Neuronal stem cell (in vitro differentiated cells): ENCODE measurements at regions not wholly inside any gene's neighbourhood (a gene's known extent, or its start where the extent isn't known, plus 50 kb on each side); places are given as distances from the start of the nearest gene placed in this dataset.
A peak's percentile ranks its signal among the peaks of the same experiment; 100 is the strongest.

Experiments
- DNase-seq: peaks from one replicate; pipeline ENCODE4 v3.0.0-alpha.2; 2013; ENCODE audit warnings: low spot score
- H2AFZ ChIP-seq: one replicate; pipeline ENCODE4 v1.6.1; 2013; ENCODE audit warnings: mild to moderate bottlenecking, low read length, inconsistent platforms
- H2AK5ac ChIP-seq: 2 replicates; pipeline ENCODE4 v1.6.1; 2013; ENCODE audit warnings: low read depth, mild to moderate bottlenecking, inconsistent platforms, low read length, moderate library complexity, mixed read lengths
- H2BK120ac ChIP-seq: 2 replicates; pipeline ENCODE4 v1.6.1; 2013; ENCODE audit warnings: low read depth, mild to moderate bottlenecking, inconsistent platforms, low read length, moderate library complexity, mixed read lengths
- H2BK12ac ChIP-seq: one replicate; pipeline ENCODE4 v1.6.1; 2013; ENCODE audit warnings: low read length, inconsistent platforms
- H2BK15ac ChIP-seq: 2 replicates; pipeline ENCODE4 v1.6.1; 2013; ENCODE audit warnings: mild to moderate bottlenecking, low read length, inconsistent platforms, mixed read lengths
- H2BK5ac ChIP-seq: one replicate; pipeline ENCODE4 v1.6.1; 2013; ENCODE audit warnings: inconsistent platforms, mild to moderate bottlenecking, low read length, moderate library complexity
- H3K14ac ChIP-seq: one replicate; pipeline ENCODE4 v1.6.1; 2013; ENCODE audit warnings: low read length, inconsistent platforms
- H3K18ac ChIP-seq: 2 replicates; pipeline ENCODE4 v1.6.1; 2013; ENCODE audit warnings: low read length, inconsistent platforms
- H3K23ac ChIP-seq: 2 replicates; pipeline ENCODE4 v1.6.1; 2013; ENCODE audit warnings: low read depth, mild to moderate bottlenecking, mixed read lengths, low read length, inconsistent platforms; ENCODE audit not compliant: poor library complexity
- H3K27ac ChIP-seq: replicated peaks from 3 replicates; pipeline ENCODE4 v1.5.1; 2013; ENCODE audit warnings: low read length, inconsistent platforms
- H3K27me3 ChIP-seq, 3 experiments: 2 replicates each; pipeline ENCODE4 v1.6.1; 2013; ENCODE audit warnings: low read length in 3 of 3, mild to moderate bottlenecking in 2 of 3, inconsistent platforms in 1 of 3, low read depth in 1 of 3, mixed read lengths in 1 of 3, moderate library complexity in 1 of 3; ENCODE audit not compliant: control insufficient read depth in 3 of 3, insufficient read depth in 3 of 3
- H3K36me3 ChIP-seq, 2 donors: replicated peaks in 1 of 2; 2 replicates each; pipeline ENCODE4 v1.6.1; 2013; ENCODE audit warnings: low read length in 2 of 2; ENCODE audit not compliant: control insufficient read depth in 2 of 2, insufficient read depth in 2 of 2
- H3K4ac ChIP-seq: 2 replicates; pipeline ENCODE4 v1.6.1; 2013; ENCODE audit warnings: inconsistent platforms, mild to moderate bottlenecking, low read length, moderate library complexity
- H3K4me1 ChIP-seq, 2 donors: 1 replicate in 1 of 2; 2 replicates in 1 of 2; pipeline ENCODE4 v1.6.1; 2013; ENCODE audit warnings: low read length in 2 of 2, low read depth in 1 of 2; ENCODE audit not compliant: control insufficient read depth in 2 of 2, insufficient read depth in 1 of 2
- H3K4me2 ChIP-seq: one replicate; pipeline ENCODE4 v1.6.1; 2013; ENCODE audit warnings: mild to moderate bottlenecking, low read length, inconsistent platforms; ENCODE audit not compliant: insufficient read depth, poor library complexity, severe bottlenecking
- H3K4me3 ChIP-seq, 2 donors: 2 replicates each; pipeline ENCODE4 v1.5.1; 2013; ENCODE audit warnings: low read length in 2 of 2, mild to moderate bottlenecking in 2 of 2, inconsistent platforms in 1 of 2, moderate library complexity in 1 of 2
- H3K79me1 ChIP-seq: one replicate; pipeline ENCODE4 v1.6.1; 2013; ENCODE audit warnings: low read depth, mild to moderate bottlenecking, inconsistent platforms, low read length, moderate library complexity
- H3K9ac ChIP-seq: one replicate; pipeline ENCODE4 v1.6.1; 2013; ENCODE audit warnings: mild to moderate bottlenecking, low read depth, low read length, inconsistent platforms; ENCODE audit not compliant: poor library complexity
- H3K9me3 ChIP-seq, 2 donors: replicated peaks in 1 of 2; 2 replicates each; pipeline versions ENCODE3 to v1.6.1; 2013; ENCODE audit warnings: low read length in 2 of 2, mild to moderate bottlenecking in 2 of 2, inconsistent platforms in 1 of 2, low read depth in 1 of 2, mixed read lengths in 1 of 2, moderate library complexity in 1 of 2; ENCODE audit not compliant: control insufficient read depth in 2 of 2, insufficient read depth in 1 of 2
- H4K8ac ChIP-seq: one replicate; pipeline ENCODE4 v1.6.1; 2013; ENCODE audit warnings: low read depth, mild to moderate bottlenecking, inconsistent platforms, low read length, moderate library complexity
- H4K91ac ChIP-seq: one replicate; pipeline ENCODE4 v1.6.1; 2013; ENCODE audit warnings: low read length, low read depth, mild to moderate bottlenecking, inconsistent platforms; ENCODE audit not compliant: poor library complexity
- WGBS, 2 donors: extraction: QIAGEN DNeasy Blood & Tissue Kit; methylation state at CpG; one replicate each; pipeline ENCODE4 v1.1.7; 2013; ENCODE audit warnings: missing lambda C conversion rate in 2 of 2, mixed read lengths in 1 of 2; ENCODE audit not compliant: insufficient read length in 2 of 2, insufficient replicate concordance in 1 of 2; ENCODE audit errors: extremely low coverage in 2 of 2; 5-methylcytosine and 5-hydroxymethylcytosine counted together

DNA sequence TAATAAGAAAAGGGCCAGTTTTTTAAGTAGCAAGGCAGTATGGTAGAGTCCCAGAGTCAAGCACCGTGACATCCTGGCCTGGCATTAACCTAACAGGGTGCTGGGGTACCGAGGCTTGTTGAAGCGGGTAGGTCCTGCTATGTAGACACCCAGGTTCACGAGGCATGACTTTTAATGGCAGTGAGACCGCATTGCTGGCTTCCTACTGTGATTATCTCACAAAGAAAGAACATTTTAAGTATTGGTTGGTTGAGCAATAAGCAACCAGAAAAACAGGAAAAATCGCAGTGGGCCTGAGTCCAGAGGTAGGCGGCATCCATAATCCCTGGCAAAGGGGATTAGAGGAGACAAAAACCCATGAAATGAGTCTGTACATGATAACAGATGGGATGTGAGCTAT, 927.9 kb upstream of the ACVR2A start:
- Histone ChIP-seq H2BK15ac (no peak overlapping the region), H3K4me2 (no peak overlapping the region), H3K27me3 (no peaks in the 10 kb centered on the region), H3K4ac (no peak overlapping the region), H3K36me3 (no peaks in the 10 kb centered on the region), H2BK5ac (no peak overlapping the region), H3K4me1 (no peaks in the 10 kb centered on the region), H3K18ac (no peak overlapping the region), H3K23ac (no peak overlapping the region), H3K4me3 (no peak overlapping the region), H2AK5ac (no peak overlapping the region), H3K27ac (no peak overlapping the region), H3K9me3 (peaks cover 0 to 2% of the 10 kb centered on the region in 2 donors), H3K14ac (no peak overlapping the region), H4K91ac (no peak overlapping the region), H3K79me1 (no peaks in the 10 kb centered on the region), H2BK12ac (no peak overlapping the region), H4K8ac (no peak overlapping the region), H2BK120ac (no peak overlapping the region), H2AFZ (no peak overlapping the region), H3K9ac (no peak overlapping the region)
- no CpG with 5 or more reads among the region's 7 CpGs for WGBS, 2 donors
- no peak for DNase-seq

DNA sequence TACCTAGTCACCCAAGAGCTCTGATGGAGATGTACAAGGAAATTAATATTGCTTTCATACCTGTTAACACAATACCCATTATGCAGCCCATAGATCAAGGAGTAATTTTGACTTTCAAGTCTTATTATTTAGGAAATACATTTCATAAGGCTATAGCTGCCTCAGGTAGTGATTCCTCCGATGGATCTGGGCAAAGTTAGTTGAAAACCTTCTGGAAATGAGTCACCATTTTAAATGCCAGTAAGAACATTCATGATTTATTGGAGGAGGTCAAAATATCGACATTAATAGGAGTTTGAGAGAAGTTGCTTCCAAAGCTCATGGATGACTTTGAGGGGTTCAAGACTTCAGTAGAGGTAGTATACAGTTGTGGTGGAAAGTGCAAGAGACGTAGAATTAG, 931.4 kb upstream of the ACVR2A start:
- Histone ChIP-seq H3K27me3 (no peaks in the 10 kb centered on the region), H3K9ac (no peak overlapping the region), H3K14ac (no peak overlapping the region), H4K8ac (no peak overlapping the region), H3K4ac (no peak overlapping the region), H3K4me2 (no peak overlapping the region), H3K23ac (no peak overlapping the region), H2AFZ (no peak overlapping the region), H2BK15ac (no peak overlapping the region), H4K91ac (no peak overlapping the region), H3K18ac (no peak overlapping the region), H2BK5ac (no peak overlapping the region), H3K79me1 (no peaks in the 10 kb centered on the region), H3K4me1 (no peaks in the 10 kb centered on the region), H2BK120ac (no peak overlapping the region), H2AK5ac (no peak overlapping the region), H3K27ac (no peak overlapping the region), H3K4me3 (no peak overlapping the region), H2BK12ac (no peak overlapping the region), H3K36me3 (no peaks in the 10 kb centered on the region), H3K9me3 (no peaks in the 10 kb centered on the region)
- WGBS, 2 donors: no CpG with 5 or more reads among the region's 3 CpGs
- DNase-seq: no peak

GRCh38 chr2:146912536-146912935, 932.3 kb upstream of the ACVR2A start:
- Histone ChIP-seq H4K91ac (no peak overlapping the region), H2AFZ (no peak overlapping the region), H2BK15ac (no peak overlapping the region), H3K4me2 (no peak overlapping the region), H3K4me3 (no peak overlapping the region), H3K9me3 (no peaks in the 10 kb centered on the region), H3K23ac (no peak overlapping the region), H3K4me1 (no peaks in the 10 kb centered on the region), H2BK120ac (no peak overlapping the region), H3K14ac (no peak overlapping the region), H3K79me1 (no peaks in the 10 kb centered on the region), H3K27me3 (no peaks in the 10 kb centered on the region), H3K27ac (no peak overlapping the region), H3K18ac (no peak overlapping the region), H2AK5ac (no peak overlapping the region), H2BK5ac (no peak overlapping the region), H3K9ac (no peak overlapping the region), H2BK12ac (no peak overlapping the region), H3K36me3 (no peaks in the 10 kb centered on the region), H4K8ac (no peak overlapping the region), H3K4ac (no peak overlapping the region)
- no CpG with 5 or more reads among the region's 3 CpGs for WGBS, 2 donors
- no peak for DNase-seq

DNA sequence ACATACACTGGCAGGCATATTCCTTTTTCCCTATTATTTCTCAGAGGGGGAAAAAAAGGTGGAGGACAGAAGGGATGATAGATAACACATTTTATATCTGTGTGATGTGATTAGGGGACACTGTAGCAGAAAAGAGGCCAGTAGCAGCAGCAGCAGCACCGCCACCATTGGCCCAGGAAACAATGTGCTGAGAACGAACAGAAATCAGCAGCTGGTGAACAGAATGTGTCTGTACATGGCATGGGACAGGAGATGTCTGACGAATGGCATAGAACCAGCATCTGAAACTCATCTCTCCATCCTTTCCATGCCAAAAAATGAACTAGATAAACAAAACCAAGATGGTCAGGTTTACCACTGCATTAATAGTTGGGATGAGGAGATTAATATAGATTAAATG, 936.1 kb upstream of the ACVR2A start:
- no peak overlapping the region for H3K4me2 ChIP-seq
- H3K4me3 ChIP-seq: no peak overlapping the region
- no peak overlapping the region for H2AK5ac ChIP-seq
- no peaks in the 10 kb centered on the region for H3K36me3 ChIP-seq
- H2BK12ac ChIP-seq: no peak overlapping the region
- H3K14ac ChIP-seq: peak overlapping the region; percentile 63
- no peak overlapping the region for H3K4ac ChIP-seq
- no peak overlapping the region for H2BK120ac ChIP-seq
- H3K9ac ChIP-seq: no peak overlapping the region
- H2BK5ac ChIP-seq: no peak overlapping the region
- no peak overlapping the region for H2AFZ ChIP-seq
- H3K4me1 ChIP-seq: no peaks in the 10 kb centered on the region
- H3K23ac ChIP-seq: no peak overlapping the region
- H3K18ac ChIP-seq: no peak overlapping the region
- no peaks in the 10 kb centered on the region for H3K79me1 ChIP-seq
- no peak for DNase-seq
- peaks cover 0 to 3% (median 0%) of the 10 kb centered on the region in 3 experiments for H3K27me3 ChIP-seq
- H4K8ac ChIP-seq: no peak overlapping the region
- no peak overlapping the region for H2BK15ac ChIP-seq
- H3K27ac ChIP-seq: no peak overlapping the region
- no CpG with 5 or more reads among the region's 3 CpGs for whole genome bisulfite sequencing, 2 donors
- H4K91ac ChIP-seq: no peak overlapping the region
- H3K9me3 ChIP-seq: no peaks in the 10 kb centered on the region
